GM12864 (cell line): ENCODE measurements at regions not wholly inside any gene's neighbourhood (a gene's known extent, or its start where the extent isn't known, plus 50 kb on each side); places are given as distances from the start of the nearest gene placed in this dataset.

ENCODE experiments used
- DNase-seq: peaks from one replicate; pipeline ENCODE4 v3.0.0-alpha.2; 2011; ENCODE audit warnings: low read depth
- H3K4me3 ChIP-seq: 2 replicates; pipeline ENCODE4 v1.5.1; 2011; ENCODE audit warnings: mild to moderate bottlenecking, low read depth, low read length, control low read depth
- TF ChIP-seq, protein P1 (sequence below): IDR thresholded peaks from 2 replicates; pipeline ENCODE4 v1.5.1; 2011; ENCODE audit warnings: low read depth, mild to moderate bottlenecking, moderate library complexity, low read length, control low read depth, inconsistent platforms; ENCODE audit errors: missing control alignments

DNA sequence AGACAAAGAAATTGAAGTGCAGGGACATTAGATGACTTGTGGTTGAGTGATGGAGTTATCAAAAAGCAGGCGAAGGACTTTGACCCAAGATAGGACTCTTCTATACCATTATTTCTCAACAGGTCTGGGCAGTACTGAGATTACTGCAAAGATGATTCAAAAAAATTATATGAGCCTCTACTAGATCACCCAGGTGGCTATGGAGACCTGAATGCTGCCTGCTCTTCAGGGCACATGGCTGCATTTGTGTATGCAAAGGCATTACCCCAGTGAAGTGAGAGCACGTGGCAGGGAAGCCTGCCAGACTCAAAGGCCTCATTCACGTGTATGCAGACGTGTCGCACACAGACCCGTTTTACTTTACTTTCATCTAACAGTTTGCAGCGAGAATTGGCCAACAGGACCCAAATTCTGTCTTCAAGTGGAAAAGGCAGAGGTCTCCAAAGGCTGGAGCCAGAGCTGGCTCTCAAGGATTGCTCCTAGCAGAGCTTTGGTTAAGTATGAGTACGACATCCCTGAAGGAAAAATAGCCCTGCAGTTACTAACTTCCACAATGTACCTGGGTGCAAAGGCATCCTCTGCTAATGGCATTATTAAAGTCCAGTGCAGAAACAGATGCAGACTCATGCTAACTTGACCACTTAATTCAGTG lies 113.8 kb upstream of the ARMC2 start:
- DNase-seq, result no peak
- no peak overlapping the region for H3K4me3 ChIP-seq
- TF ChIP-seq, protein P1, sequence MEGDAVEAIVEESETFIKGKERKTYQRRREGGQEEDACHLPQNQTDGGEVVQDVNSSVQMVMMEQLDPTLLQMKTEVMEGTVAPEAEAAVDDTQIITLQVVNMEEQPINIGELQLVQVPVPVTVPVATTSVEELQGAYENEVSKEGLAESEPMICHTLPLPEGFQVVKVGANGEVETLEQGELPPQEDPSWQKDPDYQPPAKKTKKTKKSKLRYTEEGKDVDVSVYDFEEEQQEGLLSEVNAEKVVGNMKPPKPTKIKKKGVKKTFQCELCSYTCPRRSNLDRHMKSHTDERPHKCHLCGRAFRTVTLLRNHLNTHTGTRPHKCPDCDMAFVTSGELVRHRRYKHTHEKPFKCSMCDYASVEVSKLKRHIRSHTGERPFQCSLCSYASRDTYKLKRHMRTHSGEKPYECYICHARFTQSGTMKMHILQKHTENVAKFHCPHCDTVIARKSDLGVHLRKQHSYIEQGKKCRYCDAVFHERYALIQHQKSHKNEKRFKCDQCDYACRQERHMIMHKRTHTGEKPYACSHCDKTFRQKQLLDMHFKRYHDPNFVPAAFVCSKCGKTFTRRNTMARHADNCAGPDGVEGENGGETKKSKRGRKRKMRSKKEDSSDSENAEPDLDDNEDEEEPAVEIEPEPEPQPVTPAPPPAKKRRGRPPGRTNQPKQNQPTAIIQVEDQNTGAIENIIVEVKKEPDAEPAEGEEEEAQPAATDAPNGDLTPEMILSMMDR, result no peak

DNA sequence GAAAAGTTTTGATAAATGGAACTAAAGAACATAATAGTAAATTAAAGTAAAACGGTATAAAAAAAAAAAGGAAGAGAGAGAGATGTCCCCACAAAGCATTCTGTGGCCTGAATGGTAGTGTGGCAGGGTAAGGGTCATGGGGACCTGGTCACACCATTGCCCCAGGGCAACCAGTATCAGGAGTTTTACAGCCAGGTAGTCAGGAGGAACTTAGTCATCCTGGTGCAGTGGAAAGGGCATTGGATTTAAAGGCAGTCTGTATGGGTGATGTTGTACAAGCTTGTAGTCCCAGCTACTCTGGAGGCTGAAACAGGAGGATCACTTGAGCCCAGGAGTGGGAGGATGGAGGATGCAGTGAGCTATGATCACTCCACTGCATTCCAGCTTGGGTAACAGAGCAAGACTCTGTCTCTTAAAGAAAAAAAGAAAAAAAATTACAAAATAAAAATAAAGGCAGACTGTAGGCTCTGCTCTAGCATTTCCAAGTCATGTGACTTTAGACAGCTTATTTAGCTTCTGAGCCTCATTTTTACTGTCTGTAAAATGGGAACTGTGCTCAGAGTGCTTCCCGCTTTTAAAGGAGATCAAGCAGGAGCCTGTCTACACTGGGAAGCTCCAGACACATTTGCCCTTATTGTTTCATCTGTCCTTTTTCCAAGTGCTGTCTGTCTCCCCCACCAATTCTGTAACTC lies 112.8 kb upstream of the ARMC2 start:
- no peak overlapping the region for H3K4me3 ChIP-seq
- DNase-seq, result no peak
- TF ChIP-seq, protein P1, result no peak

DNA sequence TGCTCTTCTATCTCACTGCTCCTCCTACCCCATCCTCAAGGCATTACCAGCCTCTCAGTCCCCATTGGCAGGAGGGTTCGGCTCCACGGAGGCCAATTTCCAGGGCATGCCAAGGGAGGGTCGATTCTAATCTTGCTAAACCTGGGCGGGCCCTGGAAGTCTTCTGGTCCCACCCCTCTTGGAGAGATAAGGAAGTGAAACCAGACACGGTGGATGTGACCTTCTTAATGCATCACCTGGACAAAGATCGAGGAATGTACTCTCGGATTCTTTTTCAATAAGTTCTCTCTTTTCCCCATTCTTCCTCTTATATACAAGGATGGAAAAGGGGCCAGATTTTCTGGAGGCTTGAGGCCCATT lies 112.2 kb upstream of the ARMC2 start:
- no peak for DNase-seq
- no peak overlapping the region for H3K4me3 ChIP-seq
- TF ChIP-seq, protein P1, result no peak

DNA sequence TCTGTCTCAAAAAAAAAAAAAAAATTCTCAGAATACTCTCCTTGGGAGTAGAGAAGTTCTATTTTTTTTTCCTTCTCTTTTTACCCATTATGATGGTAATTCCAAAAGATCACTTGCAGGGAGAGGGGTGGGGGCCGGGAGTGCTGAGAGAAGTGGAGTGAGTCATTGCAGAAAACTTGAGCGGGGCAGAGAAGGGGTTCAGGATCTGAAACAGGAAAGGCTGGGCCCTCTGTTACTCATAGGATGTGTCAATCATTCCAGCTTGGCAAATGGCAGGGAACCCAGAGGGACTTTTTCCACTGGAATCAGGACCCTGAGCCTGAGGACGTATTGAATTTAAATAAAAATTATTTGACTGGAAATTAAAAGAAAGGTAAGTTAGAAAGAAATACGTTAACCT lies 111.4 kb upstream of the ARMC2 start:
- DNase-seq, result no peak
- no peak overlapping the region for H3K4me3 ChIP-seq
- TF ChIP-seq, protein P1, result no peak

DNA sequence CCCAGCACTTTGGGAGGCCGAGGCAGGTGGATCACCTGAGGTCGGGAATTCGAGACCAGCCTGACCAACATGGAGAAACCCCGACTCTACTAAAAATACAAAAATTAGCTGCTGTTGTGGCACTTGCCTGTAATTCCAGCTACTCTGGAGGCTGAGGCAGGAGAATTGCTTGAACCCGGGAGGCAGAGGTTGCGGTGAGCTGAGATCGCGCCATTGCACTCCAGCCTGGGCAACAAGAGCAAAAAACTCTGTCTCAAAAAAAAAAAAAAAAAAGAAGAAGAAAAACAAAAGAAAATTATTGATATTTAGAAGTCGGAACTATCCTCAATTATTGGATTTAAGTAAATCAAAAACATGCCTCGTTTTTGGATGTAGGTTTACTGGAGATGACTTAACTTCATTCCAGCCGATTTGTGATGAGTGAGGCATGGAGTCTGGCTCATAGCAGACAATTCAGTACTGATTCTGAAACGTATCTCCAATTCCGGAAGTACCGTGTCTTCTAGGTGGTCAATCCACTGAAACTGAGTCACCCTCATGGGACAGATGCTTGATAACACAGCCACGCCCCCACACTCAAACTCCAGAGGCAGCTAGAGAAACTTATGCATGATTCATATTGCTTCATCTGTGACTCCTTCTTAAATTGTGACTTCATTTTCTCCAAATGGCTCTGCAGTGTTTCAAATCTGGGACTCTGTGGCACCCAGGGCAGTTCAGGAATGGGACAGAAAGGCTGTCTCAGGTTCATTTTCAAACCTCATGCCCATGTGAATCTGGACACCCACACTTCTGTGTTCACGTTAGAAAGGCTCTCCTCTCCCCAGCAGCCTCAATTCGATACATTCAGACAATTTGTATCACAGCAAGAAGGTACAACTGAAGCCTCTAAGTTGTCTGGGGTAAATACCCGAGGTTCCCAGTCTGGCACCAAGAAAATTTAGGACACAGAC lies 110.4 kb upstream of the ARMC2 start:
- DNase-seq, result no peak
- TF ChIP-seq, protein P1, result no peak

DNA sequence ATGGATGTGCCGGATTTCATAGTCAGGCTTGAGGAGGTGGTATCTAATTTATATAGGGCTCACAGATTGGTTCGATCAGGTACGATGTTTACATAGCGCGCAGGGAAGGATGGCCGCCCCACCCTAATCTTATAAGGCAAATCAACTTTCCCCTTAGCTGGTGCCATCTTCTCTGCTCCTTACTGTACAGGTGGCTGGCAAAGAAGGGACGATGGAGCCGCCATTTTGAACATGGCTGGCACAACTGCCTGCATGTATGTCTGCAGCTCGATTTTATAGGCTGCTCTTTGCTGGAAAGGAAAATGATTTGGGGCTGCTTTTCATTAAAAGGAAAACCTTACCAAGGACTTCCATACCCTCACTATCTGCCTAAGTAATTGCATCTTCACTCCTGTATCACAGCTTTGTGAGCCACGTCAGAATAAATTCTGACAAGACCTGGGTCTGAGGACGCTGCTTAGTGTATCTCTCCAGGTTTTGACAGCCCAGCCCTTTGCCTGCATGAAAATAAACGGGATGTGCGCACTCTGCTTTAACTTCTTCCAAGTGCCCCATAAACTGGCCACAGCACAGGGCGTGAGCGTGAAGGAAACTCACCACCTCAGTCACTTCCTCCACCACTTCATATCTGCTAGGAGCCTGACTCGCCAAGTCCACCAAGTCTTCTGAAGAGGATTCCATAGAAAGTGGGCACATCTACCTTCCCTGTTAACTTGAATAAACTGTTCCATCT lies 109.4 kb upstream of the ARMC2 start:
- TF ChIP-seq, protein P1, result no peak

More for the DNA sequence above, 110.4 kb upstream of the ARMC2 start:
- no peak overlapping the region for H3K4me3 ChIP-seq

More for the DNA sequence above, 109.4 kb upstream of the ARMC2 start:
- no peak for DNase-seq
- H3K4me3 ChIP-seq, result no peak overlapping the region
